ENCODE measurements at regions not wholly inside any gene's neighbourhood (a gene's known extent, or its start where the extent isn't known, plus 50 kb on each side); places are given as distances from the start of the nearest gene placed in this dataset.

GRCh38 chr3:79846148-79846933, 78.5 kb upstream of the ROBO1 start:
- DNase-seq = peak in 2 of 3 donors; percentile 2 to 13

GRCh38 chr3:79845546-79845945, 77.7 kb upstream of the ROBO1 start:
- DNase-seq = no peak

- DNase-seq = no peak
Observed at GRCh38 chr3:79844176-79844575, 76.4 kb upstream of the ROBO1 start.

- DNase-seq = no peak
Observed at GRCh38 chr3:79843180-79843579, 75.4 kb upstream of the ROBO1 start.

- no peak for DNase-seq
Observed at GRCh38 chr3:79835701-79836100, 67.9 kb upstream of the ROBO1 start.

GRCh38 chr3:79824166-79824565, 56.4 kb upstream of the ROBO1 start:
- no peak for DNase-seq

- no peak for DNase-seq
Observed at GRCh38 chr3:79822076-79822475, 54.3 kb upstream of the ROBO1 start.

GRCh38 chr3:79820089-79820488, 52.3 kb upstream of the ROBO1 start:
- no peak for DNase-seq

GRCh38 chr3:79818015-79818414, 50.2 kb upstream of the ROBO1 start:
- no peak for DNase-seq

Measured in suppressor macrophage treated with lipopolysaccharide for 1 hour (primary cell).